GM12878 (cell line): ENCODE measurements at regions not wholly inside any gene's neighbourhood (a gene's known extent, or its start where the extent isn't known, plus 50 kb on each side); places are given as distances from the start of the nearest gene placed in this dataset.

ENCODE experiments used
- CEBPB ChIP-seq, 2 experiments: fragments of 150-350 bp in 1 of 2; IDR thresholded peaks; 2 replicates each; pipeline ENCODE4 v1.6.1; 2012 to 2014; ENCODE audit warnings: low read depth in 2 of 2, low read length in 2 of 2, borderline replicate concordance in 1 of 2, inconsistent platforms in 1 of 2
- CHD1 ChIP-seq: IDR thresholded peaks from 2 replicates; pipeline ENCODE4 v1.6.1; 2012; ENCODE audit warnings: low read depth, low read length, improper control_type of control experiment
- EGR1 ChIP-seq, 2 experiments: IDR thresholded peaks; 1 replicate in 1 of 2; 2 replicates in 1 of 2; pipeline ENCODE4 v1.6.1; 2011 to 2012; ENCODE audit warnings: low read depth in 2 of 2, low read length in 2 of 2, borderline replicate concordance in 1 of 2, mild to moderate bottlenecking in 1 of 2, moderate library complexity in 1 of 2
- EP300 ChIP-seq, 2 experiments: fragments of 150-350 bp in 1 of 2; IDR thresholded peaks; 2 replicates each; pipeline ENCODE4 v1.6.1; 2011 to 2012; ENCODE audit warnings: low read depth in 2 of 2, low read length in 2 of 2, borderline replicate concordance in 1 of 2, improper control_type of control experiment in 1 of 2, inconsistent platforms in 1 of 2; ENCODE audit not compliant: control insufficient read depth in 1 of 2
- HCFC1 ChIP-seq: fragments of 150-350 bp; IDR thresholded peaks from 2 replicates; pipeline ENCODE4 v1.6.1; 2014; ENCODE audit warnings: low read length
- NFIC ChIP-seq: IDR thresholded peaks from 2 replicates; pipeline ENCODE4 v1.6.1; 2012; ENCODE audit warnings: low read depth, mild to moderate bottlenecking, inconsistent platforms, low read length, moderate library complexity
- RAD51 ChIP-seq: fragments of 450-650 bp; IDR thresholded peaks from 2 replicates; pipeline ENCODE4 v1.6.1; 2016; ENCODE audit warnings: moderate library complexity, mild to moderate bottlenecking, inconsistent platforms
- TF ChIP-seq, protein P1 (sequence below), 3 experiments: IDR thresholded peaks in 2 of 3; conservative IDR thresholded peaks in 1 of 3; 2 replicates each; pipeline ENCODE4 v1.5.1; 2011; ENCODE audit warnings: low read depth in 3 of 3, low read length in 3 of 3, mild to moderate bottlenecking in 3 of 3, control low read depth in 2 of 3, moderate library complexity in 2 of 3, inconsistent platforms in 1 of 3, mixed read lengths in 1 of 3; ENCODE audit not compliant: control insufficient read depth in 2 of 3, insufficient read depth in 1 of 3; ENCODE audit errors: extremely low read depth in 1 of 3

DNA sequence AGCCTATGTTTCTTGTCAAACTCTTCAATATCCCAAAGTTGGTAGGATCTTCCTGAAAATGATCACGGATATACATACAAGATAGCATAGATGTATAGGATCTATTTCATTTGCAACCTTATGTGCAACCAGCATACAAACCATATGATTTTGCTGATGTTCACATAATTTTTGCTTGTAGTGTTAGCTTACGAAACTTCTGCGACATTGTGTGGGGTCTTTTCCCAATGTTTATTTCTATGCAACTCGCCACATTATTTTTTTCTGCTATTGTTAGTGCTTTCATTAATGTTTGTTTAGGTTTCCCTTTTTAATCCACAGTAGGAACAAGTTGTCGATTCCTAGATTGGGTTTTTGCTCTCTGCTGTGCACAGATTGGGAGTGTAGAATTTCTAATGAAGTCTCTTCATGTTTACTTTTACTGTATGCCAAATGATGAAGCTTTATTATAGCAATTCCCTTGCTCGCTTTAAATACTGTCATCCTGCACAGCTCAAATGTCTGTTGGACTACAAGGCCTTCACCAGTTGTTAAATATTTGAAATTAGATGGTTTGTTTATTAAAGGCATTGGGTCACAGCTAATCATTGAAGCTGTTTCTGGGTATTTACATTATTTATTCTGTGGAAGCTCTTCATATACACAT, 257.6 kb upstream of the PCDH7 start:
- TF ChIP-seq EGR1 (IDR thresholded peaks at IDR 0.05; ENCODE audit: borderline replicate concordance in 1 of 2, low read depth in 2 of 2, low read length in 2 of 2) (no peak), CHD1 (no peak), CEBPB (IDR thresholded peaks at IDR 0.05; ENCODE audit: borderline replicate concordance in 1 of 2, low read depth in 2 of 2, low read length in 2 of 2) (no peak), NFIC (no peak), RAD51 (no peak), HCFC1 (no peak), EP300 (IDR thresholded peaks at IDR 0.05; ENCODE audit: borderline replicate concordance in 1 of 2, control insufficient read depth in 1 of 2, low read depth in 2 of 2, low read length in 2 of 2) (no peak)
- TF ChIP-seq, protein P1, sequence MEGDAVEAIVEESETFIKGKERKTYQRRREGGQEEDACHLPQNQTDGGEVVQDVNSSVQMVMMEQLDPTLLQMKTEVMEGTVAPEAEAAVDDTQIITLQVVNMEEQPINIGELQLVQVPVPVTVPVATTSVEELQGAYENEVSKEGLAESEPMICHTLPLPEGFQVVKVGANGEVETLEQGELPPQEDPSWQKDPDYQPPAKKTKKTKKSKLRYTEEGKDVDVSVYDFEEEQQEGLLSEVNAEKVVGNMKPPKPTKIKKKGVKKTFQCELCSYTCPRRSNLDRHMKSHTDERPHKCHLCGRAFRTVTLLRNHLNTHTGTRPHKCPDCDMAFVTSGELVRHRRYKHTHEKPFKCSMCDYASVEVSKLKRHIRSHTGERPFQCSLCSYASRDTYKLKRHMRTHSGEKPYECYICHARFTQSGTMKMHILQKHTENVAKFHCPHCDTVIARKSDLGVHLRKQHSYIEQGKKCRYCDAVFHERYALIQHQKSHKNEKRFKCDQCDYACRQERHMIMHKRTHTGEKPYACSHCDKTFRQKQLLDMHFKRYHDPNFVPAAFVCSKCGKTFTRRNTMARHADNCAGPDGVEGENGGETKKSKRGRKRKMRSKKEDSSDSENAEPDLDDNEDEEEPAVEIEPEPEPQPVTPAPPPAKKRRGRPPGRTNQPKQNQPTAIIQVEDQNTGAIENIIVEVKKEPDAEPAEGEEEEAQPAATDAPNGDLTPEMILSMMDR (IDR thresholded peaks at IDR 0.05 in 2 of 3, conservative IDR thresholded peaks at IDR 0.05 in 1 of 3; ENCODE audit: control insufficient read depth in 2 of 3, extremely low read depth in 1 of 3, insufficient read depth in 1 of 3, low read depth in 3 of 3, low read length in 3 of 3) = no peak
